Renal cortex interstitium (tissue), 11 donors: ENCODE measurements at regions not wholly inside any gene's neighbourhood (a gene's known extent, or its start where the extent isn't known, plus 50 kb on each side); places are given as distances from the start of the nearest gene placed in this dataset.

ENCODE experiments used
- DNase-seq, 11 donors: peaks; one replicate each; pipeline ENCODE4 v3.0.0-alpha.2; 2013; ENCODE audit warnings: low read depth in 9 of 11, low spot score in 4 of 11; ENCODE audit errors: extremely low read depth in 1 of 11

GRCh38 chr3:181764544-181764943 is 52.8 kb downstream of the SOX2 start:
- no peak for DNase-seq

GRCh38 chr3:181770296-181770695 is 58.6 kb downstream of the SOX2 start:
- DNase-seq: no peak

GRCh38 chr3:181771120-181771519 is 59.4 kb downstream of the SOX2 start:
- no peak for DNase-seq

GRCh38 chr3:181772166-181772565 is 60.4 kb downstream of the SOX2 start:
- no peak for DNase-seq

- DNase-seq: no peak
Observed at GRCh38 chr3:181773921-181774320, 62.2 kb downstream of the SOX2 start.

GRCh38 chr3:181782306-181782954 is 70.7 kb downstream of the SOX2 start:
- no peak for DNase-seq

- no peak for DNase-seq
Observed at GRCh38 chr3:181790561-181790960, 78.8 kb downstream of the SOX2 start.

- no peak for DNase-seq
Observed at GRCh38 chr3:181791056-181791955, 79.6 kb downstream of the SOX2 start.

GRCh38 chr3:181793006-181793405 is 81.3 kb downstream of the SOX2 start:
- no peak for DNase-seq

GRCh38 chr3:181794011-181794790 is 82.5 kb downstream of the SOX2 start:
- no peak for DNase-seq

- no peak for DNase-seq
Observed at GRCh38 chr3:181796641-181797040, 84.9 kb downstream of the SOX2 start.

GRCh38 chr3:181797431-181797830 is 85.7 kb downstream of the SOX2 start:
- DNase-seq: no peak

- no peak for DNase-seq
Observed at GRCh38 chr3:181805703-181806102, 94.0 kb downstream of the SOX2 start.

- DNase-seq: no peak
Observed at GRCh38 chr3:181808053-181808452, 96.3 kb downstream of the SOX2 start.

- DNase-seq: no peak
Observed at GRCh38 chr3:181823716-181824115, 112.0 kb downstream of the SOX2 start.

- DNase-seq: no peak
Observed at GRCh38 chr3:181824961-181825360, 113.2 kb downstream of the SOX2 start.

GRCh38 chr3:181839039-181839915 is 127.6 kb downstream of the SOX2 start:
- DNase-seq: no peak

- DNase-seq: no peak
Observed at GRCh38 chr3:181839916-181840297, 128.2 kb downstream of the SOX2 start.

- no peak for DNase-seq
Observed at GRCh38 chr3:181844211-181844610, 132.5 kb downstream of the SOX2 start.
